ENCODE measurements at regions not wholly inside any gene's neighbourhood (a gene's known extent, or its start where the extent isn't known, plus 50 kb on each side); places are given as distances from the start of the nearest gene placed in this dataset.
"Not testable (repeated sequence)": the region's sequence is repeated elsewhere in the genome, so short reads cannot be mapped to it uniquely, and the experiment has no call there.

DNA sequence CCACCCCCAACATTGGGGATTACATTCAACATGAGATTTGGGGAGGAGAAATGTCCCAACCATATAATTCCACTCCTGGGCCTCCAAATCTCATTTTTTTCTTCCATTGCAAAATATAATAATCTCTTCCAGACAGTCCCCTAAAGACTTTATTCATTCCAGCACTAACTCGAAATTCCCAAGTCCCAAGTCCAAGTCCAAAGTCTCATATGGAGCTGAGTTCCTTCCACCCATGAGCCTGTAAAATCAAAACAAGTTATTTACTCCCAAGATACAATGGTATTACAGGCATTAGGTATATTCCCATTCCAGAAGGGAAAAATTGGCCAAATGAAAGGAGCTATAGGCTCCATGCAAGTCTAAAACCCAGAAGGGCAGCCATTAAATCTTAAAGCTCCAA is 56.7 kb downstream of the P2RY1 start:
- no peak for DNase-seq
- Histone ChIP-seq H3K9me3 (replicated peaks; ENCODE audit: control insufficient read depth, low read depth, low read length) (no peaks in the 10 kb centered on the region), H3K4me3 (ENCODE audit: low read length) (no peak overlapping the region), H3K4me1 (ENCODE audit: control insufficient read depth, insufficient read depth, low read length) (no peaks in the 10 kb centered on the region), H3K27ac (ENCODE audit: low read length) (no peak overlapping the region), H3K36me3 (ENCODE audit: control insufficient read depth, insufficient read depth, low read length) (no peaks in the 10 kb centered on the region), H3K27me3 (ENCODE audit: control insufficient read depth, insufficient read depth, low read length) (no peaks in the 10 kb centered on the region)
- WGBS (ENCODE audit: insufficient coverage) = no CpG with 5 or more reads among the region's 1 CpG

DNA sequence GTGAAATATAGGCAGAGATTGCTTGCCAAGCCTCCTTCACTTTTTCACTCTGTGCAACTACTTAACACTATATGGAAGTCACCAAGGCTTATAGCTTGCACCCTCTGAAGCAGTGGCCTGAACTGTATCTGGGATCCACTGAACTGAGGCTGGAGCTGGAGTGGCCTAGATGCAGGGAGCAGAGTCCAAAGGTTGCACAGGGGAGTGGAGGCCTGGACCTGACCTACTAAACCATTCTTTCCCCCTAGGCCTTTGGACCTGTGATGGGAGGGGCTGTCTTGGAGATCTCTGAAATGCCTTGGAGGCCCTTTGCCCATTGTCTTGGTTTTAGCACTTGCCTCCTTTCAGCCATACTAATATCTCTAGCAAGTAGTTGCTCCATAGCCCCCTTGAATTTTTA is 57.5 kb downstream of the P2RY1 start:
- Histone ChIP-seq H3K36me3 (ENCODE audit: control insufficient read depth, insufficient read depth, low read length) (no peaks in the 10 kb centered on the region), H3K4me1 (ENCODE audit: control insufficient read depth, insufficient read depth, low read length) (no peaks in the 10 kb centered on the region), H3K27ac (ENCODE audit: low read length) (no peak overlapping the region), H3K27me3 (ENCODE audit: control insufficient read depth, insufficient read depth, low read length) (no peaks in the 10 kb centered on the region), H3K4me3 (ENCODE audit: low read length) (no peak overlapping the region), H3K9me3 (replicated peaks; ENCODE audit: control insufficient read depth, low read depth, low read length) (no peaks in the 10 kb centered on the region)
- no peak for DNase-seq

DNA sequence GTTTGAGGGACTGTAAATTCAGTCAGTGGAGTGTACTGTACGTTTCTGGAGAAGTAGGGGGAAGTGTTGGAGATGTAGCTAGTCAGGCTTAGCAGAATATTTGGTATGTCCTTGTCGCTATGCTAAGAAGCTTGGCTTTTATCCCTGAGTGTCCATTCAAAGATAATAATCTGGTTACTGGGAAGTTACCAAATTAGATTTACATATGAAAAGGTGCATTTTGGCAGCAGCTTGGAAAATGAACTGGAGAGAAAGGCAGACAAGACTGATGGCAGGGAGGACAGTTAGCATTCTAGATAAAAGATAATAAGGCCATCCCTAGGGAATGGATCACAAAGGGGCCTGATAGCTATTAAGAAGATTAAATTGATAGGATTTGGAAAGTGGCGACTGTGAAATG is 58.7 kb downstream of the P2RY1 start:
- H3K4me3 ChIP-seq (ENCODE audit: low read length) = no peak overlapping the region
- no peak overlapping the region for H3K27ac ChIP-seq (ENCODE audit: low read length)
- no peaks in the 10 kb centered on the region for H3K4me1 ChIP-seq (ENCODE audit: control insufficient read depth, insufficient read depth, low read length)
- H3K9me3 ChIP-seq (replicated peaks; ENCODE audit: control insufficient read depth, low read depth, low read length) = no peaks in the 10 kb centered on the region
- H3K27me3 ChIP-seq (ENCODE audit: control insufficient read depth, insufficient read depth, low read length) = no peaks in the 10 kb centered on the region
- H3K36me3 ChIP-seq (ENCODE audit: control insufficient read depth, insufficient read depth, low read length) = no peaks in the 10 kb centered on the region
- 45% methylated on average over 2 of the region's 3 CpGs for WGBS (ENCODE audit: insufficient coverage)
- no peak for DNase-seq

DNA sequence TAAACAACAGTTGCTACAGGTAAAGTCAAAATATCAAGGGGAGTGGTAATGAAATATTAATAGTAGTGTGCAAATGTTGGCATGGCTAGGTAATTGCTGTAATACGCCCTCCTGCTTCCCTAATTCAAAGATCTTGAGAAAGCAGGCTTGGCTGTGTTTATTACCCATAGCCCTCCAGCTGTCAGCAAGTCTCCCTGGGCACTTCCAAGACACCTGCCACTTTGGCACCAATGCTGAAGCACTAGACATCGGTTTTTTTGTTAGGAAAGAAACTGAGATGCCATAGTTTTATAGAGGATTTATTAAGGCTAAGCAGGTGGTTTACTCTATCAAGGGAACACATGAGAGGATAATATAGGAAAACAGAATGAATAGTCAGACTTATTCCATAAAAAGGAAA is 64.4 kb downstream of the P2RY1 start:
- peak; percentile 61 for DNase-seq
- Histone ChIP-seq H3K4me1 (ENCODE audit: control insufficient read depth, insufficient read depth, low read length) (no peaks in the 10 kb centered on the region), H3K4me3 (ENCODE audit: low read length) (no peak overlapping the region), H3K9me3 (replicated peaks; ENCODE audit: control insufficient read depth, low read depth, low read length) (no peaks in the 10 kb centered on the region), H3K36me3 (ENCODE audit: control insufficient read depth, insufficient read depth, low read length) (no peaks in the 10 kb centered on the region), H3K27ac (ENCODE audit: low read length) (no peak overlapping the region), H3K27me3 (ENCODE audit: control insufficient read depth, insufficient read depth, low read length) (no peaks in the 10 kb centered on the region)
- WGBS (ENCODE audit: insufficient coverage) = 80% methylated on average over 1 of the region's 2 CpGs

DNA sequence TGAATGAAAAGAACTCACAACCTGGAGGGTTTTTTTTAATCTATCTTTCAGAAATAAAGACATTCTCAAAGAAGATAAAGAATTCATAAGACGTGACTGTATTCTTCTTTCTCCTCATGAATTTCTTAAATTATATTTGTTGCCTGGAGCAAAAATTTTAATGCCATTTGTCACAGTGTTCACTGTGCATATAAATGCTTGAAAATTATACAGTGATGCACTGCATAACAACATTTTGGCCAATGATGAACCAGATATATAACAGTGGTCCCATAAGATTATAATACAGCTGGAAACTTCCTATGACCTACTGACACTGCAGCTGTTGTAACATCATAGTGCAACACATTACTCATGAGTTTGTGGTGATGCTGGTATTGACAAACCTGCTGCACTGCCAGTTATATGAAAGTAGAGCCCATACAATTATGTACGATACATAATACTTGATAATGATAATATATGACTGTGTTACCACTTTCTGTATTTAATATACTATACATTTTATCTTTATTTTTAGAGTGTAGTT is 67.3 kb downstream of the P2RY1 start:
- WGBS (ENCODE audit: insufficient coverage) = no CpG with 5 or more reads among the region's 2 CpGs
- Histone ChIP-seq H3K4me3 (ENCODE audit: low read length) (no peak overlapping the region), H3K36me3 (ENCODE audit: control insufficient read depth, insufficient read depth, low read length) (no peaks in the 10 kb centered on the region), H3K4me1 (ENCODE audit: control insufficient read depth, insufficient read depth, low read length) (no peaks in the 10 kb centered on the region), H3K27ac (ENCODE audit: low read length) (no peak overlapping the region), H3K27me3 (ENCODE audit: control insufficient read depth, insufficient read depth, low read length) (no peaks in the 10 kb centered on the region), H3K9me3 (replicated peaks; ENCODE audit: control insufficient read depth, low read depth, low read length) (no peaks in the 10 kb centered on the region)
- peak; percentile 40 for DNase-seq

DNA sequence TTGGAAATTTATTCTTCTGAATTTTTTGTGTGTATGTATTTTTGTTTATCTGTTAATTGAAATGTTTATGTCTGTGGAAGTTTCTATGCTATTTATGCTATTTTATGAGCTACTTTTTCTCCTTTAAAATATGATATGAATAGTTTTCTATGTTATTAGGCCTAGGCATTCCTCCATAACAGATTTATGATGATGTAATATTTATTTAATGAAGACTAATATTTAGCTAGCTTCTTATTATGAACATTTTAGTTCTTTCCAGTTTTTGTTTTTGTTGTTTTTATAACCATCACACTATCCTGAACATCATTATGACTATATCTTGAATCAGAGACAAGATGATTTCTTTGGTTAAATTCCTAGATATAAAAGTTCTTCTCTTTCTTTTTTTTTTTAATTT is 70.7 kb downstream of the P2RY1 start:
- no peaks in the 10 kb centered on the region for H3K4me1 ChIP-seq (ENCODE audit: control insufficient read depth, insufficient read depth, low read length)
- no peaks in the 10 kb centered on the region for H3K9me3 ChIP-seq (replicated peaks; ENCODE audit: control insufficient read depth, low read depth, low read length)
- DNase-seq = no peak
- H3K4me3 ChIP-seq (ENCODE audit: low read length) = no peak overlapping the region
- H3K36me3 ChIP-seq (ENCODE audit: control insufficient read depth, insufficient read depth, low read length) = no peaks in the 10 kb centered on the region
- H3K27me3 ChIP-seq (ENCODE audit: control insufficient read depth, insufficient read depth, low read length) = no peaks in the 10 kb centered on the region
- H3K27ac ChIP-seq (ENCODE audit: low read length) = no peak overlapping the region

- DNase-seq = peak; percentile 18
- H3K4me3 ChIP-seq (ENCODE audit: low read length) = no peak overlapping the region
- WGBS (ENCODE audit: insufficient coverage) = no CpG with 5 or more reads among the region's 2 CpGs
Observed at GRCh38 chr3:152909180-152909883, 74.4 kb downstream of the P2RY1 start.

DNA sequence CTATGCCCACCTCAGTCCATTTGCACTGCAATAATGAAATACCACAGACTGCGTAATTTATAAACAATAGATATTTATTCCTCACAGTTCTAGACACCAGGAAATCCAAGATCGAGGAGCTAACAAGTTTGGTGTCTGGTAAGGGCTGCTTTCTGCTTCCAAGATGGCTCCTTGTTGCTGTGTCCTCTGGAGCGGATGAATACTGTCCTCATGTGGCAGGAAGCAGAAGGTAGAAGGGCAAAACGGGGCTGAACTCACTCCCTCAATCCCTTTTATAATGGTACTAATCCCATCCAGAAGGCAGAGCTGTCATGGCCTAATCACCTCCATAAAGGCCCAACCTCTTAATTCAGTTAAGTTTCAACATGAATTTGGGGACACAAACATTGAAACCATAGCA is 75.3 kb downstream of the P2RY1 start:
- Histone ChIP-seq H3K27me3 (ENCODE audit: control insufficient read depth, insufficient read depth, low read length) (no peaks in the 10 kb centered on the region), H3K4me3 (ENCODE audit: low read length) (no peak overlapping the region), H3K27ac (ENCODE audit: low read length) (no peak overlapping the region), H3K4me1 (ENCODE audit: control insufficient read depth, insufficient read depth, low read length) (no peaks in the 10 kb centered on the region), H3K9me3 (replicated peaks; ENCODE audit: control insufficient read depth, low read depth, low read length) (no peaks in the 10 kb centered on the region), H3K36me3 (ENCODE audit: control insufficient read depth, insufficient read depth, low read length) (no peaks in the 10 kb centered on the region)
- no peak for DNase-seq
- WGBS (ENCODE audit: insufficient coverage) = no CpG with 5 or more reads among the region's 4 CpGs

More at GRCh38 chr3:152909180-152909883, 74.4 kb downstream of the P2RY1 start:
- Histone ChIP-seq H3K9me3 (replicated peaks; ENCODE audit: control insufficient read depth, low read depth, low read length) (no peaks in the 10 kb centered on the region), H3K36me3 (ENCODE audit: control insufficient read depth, insufficient read depth, low read length) (no peaks in the 10 kb centered on the region), H3K27me3 (ENCODE audit: control insufficient read depth, insufficient read depth, low read length) (no peaks in the 10 kb centered on the region), H3K27ac (ENCODE audit: low read length) (no peak overlapping the region), H3K4me1 (ENCODE audit: control insufficient read depth, insufficient read depth, low read length) (no peaks in the 10 kb centered on the region)

GRCh38 chr3:152910966-152911365 is 76.0 kb downstream of the P2RY1 start:
- Histone ChIP-seq H3K4me3 (ENCODE audit: low read length) (no peak overlapping the region), H3K27ac (ENCODE audit: low read length) (no peak overlapping the region), H3K36me3 (ENCODE audit: control insufficient read depth, insufficient read depth, low read length) (no peaks in the 10 kb centered on the region), H3K4me1 (ENCODE audit: control insufficient read depth, insufficient read depth, low read length) (no peaks in the 10 kb centered on the region), H3K9me3 (replicated peaks; ENCODE audit: control insufficient read depth, low read depth, low read length) (no peaks in the 10 kb centered on the region), H3K27me3 (ENCODE audit: control insufficient read depth, insufficient read depth, low read length) (no peaks in the 10 kb centered on the region)
- WGBS (ENCODE audit: insufficient coverage) = 80% methylated on average over 1 of the region's 1 CpG
- no peak for DNase-seq

DNA sequence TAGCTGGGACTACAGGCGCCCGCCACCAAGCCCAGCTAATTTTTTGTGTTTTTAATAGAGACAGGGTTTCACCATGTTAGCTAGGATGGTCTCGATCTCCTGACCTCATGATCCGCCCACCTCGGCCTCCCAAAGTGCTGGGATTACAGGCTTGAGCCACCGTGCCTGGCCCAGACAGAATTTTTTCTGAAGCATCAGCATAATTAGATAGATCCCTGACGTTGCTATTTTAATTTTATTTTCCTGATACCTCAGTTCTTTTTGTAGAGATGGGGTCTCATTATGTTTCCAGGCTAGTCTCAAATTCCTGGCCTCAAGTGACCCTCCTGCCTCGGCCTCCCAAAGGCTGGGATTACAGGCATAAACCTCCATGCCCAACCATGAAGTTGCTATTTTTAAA is 79.8 kb downstream of the P2RY1 start:
- not testable (repeated sequence) for H3K4me1 ChIP-seq (ENCODE audit: control insufficient read depth, insufficient read depth, low read length); H3K27me3 ChIP-seq (ENCODE audit: control insufficient read depth, insufficient read depth, low read length); H3K9me3 ChIP-seq (replicated peaks; ENCODE audit: control insufficient read depth, low read depth, low read length); H3K27ac ChIP-seq (ENCODE audit: low read length); H3K4me3 ChIP-seq (ENCODE audit: low read length); DNase-seq; H3K36me3 ChIP-seq (ENCODE audit: control insufficient read depth, insufficient read depth, low read length)
- 100% methylated on average over 2 of the region's 8 CpGs for WGBS (ENCODE audit: insufficient coverage)

DNA sequence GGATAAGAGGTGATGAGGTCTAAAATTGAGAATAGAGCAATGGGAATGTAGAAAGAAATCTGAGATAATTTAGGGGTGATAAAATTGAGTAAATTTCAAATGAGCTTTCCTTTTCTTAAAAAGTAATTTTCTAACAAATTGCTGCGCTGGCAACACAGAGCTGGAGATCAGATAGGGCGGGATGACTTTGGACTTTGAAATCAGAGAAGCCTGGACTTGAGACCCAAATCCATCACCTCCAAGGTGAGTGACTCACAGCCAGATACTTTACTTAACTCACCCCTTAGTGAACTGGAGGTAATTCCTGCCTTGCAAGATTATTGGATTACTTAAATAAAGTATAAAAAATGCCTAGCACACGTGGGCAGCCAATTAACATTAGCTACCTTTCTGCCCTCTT is 80.8 kb downstream of the P2RY1 start:
- no peaks in the 10 kb centered on the region for H3K36me3 ChIP-seq (ENCODE audit: control insufficient read depth, insufficient read depth, low read length)
- no peak overlapping the region for H3K27ac ChIP-seq (ENCODE audit: low read length)
- H3K9me3 ChIP-seq (replicated peaks; ENCODE audit: control insufficient read depth, low read depth, low read length) = no peaks in the 10 kb centered on the region
- H3K4me3 ChIP-seq (ENCODE audit: low read length) = no peak overlapping the region
- whole genome bisulfite sequencing (ENCODE audit: insufficient coverage) = no CpG with 5 or more reads among the region's 3 CpGs
- H3K27me3 ChIP-seq (ENCODE audit: control insufficient read depth, insufficient read depth, low read length) = no peaks in the 10 kb centered on the region
- no peak for DNase-seq
- no peaks in the 10 kb centered on the region for H3K4me1 ChIP-seq (ENCODE audit: control insufficient read depth, insufficient read depth, low read length)
